Naive thymus-derived CD8-positive, alpha-beta T cell (primary cell): ENCODE measurements at regions not wholly inside any gene's neighbourhood (a gene's known extent, or its start where the extent isn't known, plus 50 kb on each side); places are given as distances from the start of the nearest gene placed in this dataset.
A peak's percentile ranks its signal among the peaks of the same experiment; 100 is the strongest.

ENCODE experiments used
- ATAC-seq, 2 donors: fragments of 150-1000 bp; cut with Tn5 transposase in 1 of 2; sonication (Bioruptor Pico), chemical (Tn5 transposase) in 1 of 2; 1 replicate in 1 of 2; 2 replicates in 1 of 2; pipeline ENCODE4 v1.10.0; 2021; ENCODE audit warnings: mild to moderate bottlenecking in 2 of 2, moderate library complexity in 2 of 2
- POLR2A ChIA-PET: fragments of 350-600 bp; sonication (Branson Sonifier 250); formaldehyde crosslinking; loops from one replicate; lab custom pipeline; 2021; ENCODE audit warnings: antibody characterized with exemption; lab: Charles Lee
- DNase-seq, 10 donors: peaks; one replicate each; pipeline versions ENCODE4 v3.0.0 to v3.0.0-alpha.2; 2020 to 2022
- H3K27ac Mint-ChIP-seq, 10 donors: one replicate each; pipeline ENCODE4 v1.8.0; 2020 to 2022; ENCODE audit warnings: mild to moderate bottlenecking in 10 of 10, mixed read lengths in 10 of 10, moderate library complexity in 4 of 10, inconsistent platforms in 1 of 10
- H3K27me3 Mint-ChIP-seq, 5 donors: one replicate each; pipeline ENCODE4 v1.8.0; 2021 to 2022; ENCODE audit warnings: mixed read lengths in 5 of 5
- H3K36me3 Mint-ChIP-seq, 3 donors: one replicate each; pipeline ENCODE4 v1.8.0; 2020 to 2022; ENCODE audit warnings: mixed read lengths in 3 of 3, mild to moderate bottlenecking in 2 of 3, inconsistent platforms in 1 of 3
- H3K4me1 Mint-ChIP-seq, 4 donors: one replicate each; pipeline ENCODE4 v1.8.0; 2021 to 2022; ENCODE audit warnings: mixed read lengths in 4 of 4
- H3K4me3 Mint-ChIP-seq, 10 donors: one replicate each; pipeline ENCODE4 v1.8.0; 2020 to 2022; ENCODE audit warnings: mild to moderate bottlenecking in 10 of 10, mixed read lengths in 10 of 10, moderate library complexity in 6 of 10, inconsistent platforms in 1 of 10
- H3K9me3 Mint-ChIP-seq, 9 donors: one replicate each; pipeline ENCODE4 v1.8.0; 2020 to 2022; ENCODE audit warnings: mixed read lengths in 9 of 9, mild to moderate bottlenecking in 3 of 9, inconsistent platforms in 1 of 9, moderate library complexity in 1 of 9

GRCh38 chr7:153002115-153002514, 242.6 kb downstream of the ACTR3B start:
- no peak overlapping the region for H3K4me3 Mint-ChIP-seq
- POLR2A ChIA-PET = no interaction called here
- ATAC-seq = no peak
- H3K4me1 Mint-ChIP-seq = no peaks in the 10 kb centered on the region
- H3K9me3 Mint-ChIP-seq = peaks cover 0 to 10% (median 3%) of the 10 kb centered on the region in 9 donors
- H3K27me3 Mint-ChIP-seq = no peaks in the 10 kb centered on the region
- DNase-seq = no peak
- H3K36me3 Mint-ChIP-seq = peaks cover 0 to 3% (median 0%) of the 10 kb centered on the region in 3 donors
- H3K27ac Mint-ChIP-seq = no peak overlapping the region

- H3K4me1 Mint-ChIP-seq = no peaks in the 10 kb centered on the region
- ATAC-seq = no peak
- DNase-seq = no peak
- no peak overlapping the region for H3K4me3 Mint-ChIP-seq
- peaks cover 0 to 10% (median 3%) of the 10 kb centered on the region in 9 donors for H3K9me3 Mint-ChIP-seq
- peaks cover 0 to 3% (median 0%) of the 10 kb centered on the region in 3 donors for H3K36me3 Mint-ChIP-seq
- H3K27ac Mint-ChIP-seq = peak overlapping the region in 1 of 10 donors; percentile 33
- POLR2A ChIA-PET = no interaction called here
- no peaks in the 10 kb centered on the region for H3K27me3 Mint-ChIP-seq
These were observed 243.0 kb downstream of the ACTR3B start for GRCh38 chr7:153002572-153002971.

- peak overlapping the region in 1 of 10 donors; percentile 16 for H3K27ac Mint-ChIP-seq
- ATAC-seq (no peak), DNase-seq (no peak)
- H3K9me3 Mint-ChIP-seq = peaks cover 0 to 10% (median 2%) of the 10 kb centered on the region in 9 donors
- no peak overlapping the region for H3K4me3 Mint-ChIP-seq
- POLR2A ChIA-PET = no interaction called here
- no peaks in the 10 kb centered on the region for H3K36me3 Mint-ChIP-seq
- no peaks in the 10 kb centered on the region for H3K4me1 Mint-ChIP-seq
- H3K27me3 Mint-ChIP-seq = no peaks in the 10 kb centered on the region
These were observed 244.8 kb downstream of the ACTR3B start for GRCh38 chr7:153004341-153004740.

DNA sequence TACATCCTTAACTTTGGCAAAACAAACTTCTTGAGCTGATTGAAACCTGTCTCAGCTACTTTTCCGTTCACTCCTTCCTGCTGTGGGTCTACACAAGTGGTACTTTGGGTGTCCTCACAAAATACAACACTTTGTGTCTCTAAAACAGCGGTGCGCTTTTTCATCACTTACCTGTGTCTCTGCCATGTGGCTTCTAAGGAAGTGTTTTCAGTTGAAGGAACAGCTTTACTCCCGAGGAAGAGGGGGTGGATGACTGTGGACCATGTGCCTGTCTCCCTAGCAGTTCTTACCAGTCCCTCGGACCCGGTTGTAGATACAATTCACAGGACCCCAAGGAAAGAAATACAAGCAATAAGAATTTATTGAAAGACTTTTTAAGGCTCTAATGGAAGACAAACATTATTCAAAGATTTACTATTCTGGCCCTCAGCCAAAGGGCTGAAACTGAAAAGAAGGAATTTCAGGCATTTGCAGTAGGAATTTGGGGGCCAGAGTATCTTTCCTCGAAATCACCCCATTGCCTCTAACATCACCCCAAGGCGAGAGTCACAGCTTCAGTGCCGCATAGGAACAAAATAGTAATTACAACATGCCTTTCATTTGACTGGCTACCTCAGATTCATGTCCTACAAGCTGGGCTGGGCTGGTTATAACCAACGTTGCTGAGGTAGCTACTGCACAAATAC, 246.3 kb downstream of the ACTR3B start:
- H3K27me3 Mint-ChIP-seq = peaks cover 0 to 3% (median 0%) of the 10 kb centered on the region in 5 donors
- H3K36me3 Mint-ChIP-seq = no peaks in the 10 kb centered on the region
- peak overlapping the region in 1 of 10 donors; percentile 13 for H3K27ac Mint-ChIP-seq
- POLR2A ChIA-PET = no interaction called here
- no peaks in the 10 kb centered on the region for H3K4me1 Mint-ChIP-seq
- H3K4me3 Mint-ChIP-seq = no peak overlapping the region
- DNase-seq (no peak), ATAC-seq (no peak)
- peaks cover 0 to 6% (median 0%) of the 10 kb centered on the region in 9 donors for H3K9me3 Mint-ChIP-seq

- Mint-ChIP-seq H3K9me3 (peaks cover 0 to 3% (median 0%) of the 10 kb centered on the region in 9 donors), H3K27ac (peak overlapping the region in 1 of 10 donors; percentile 13), H3K4me3 (no peak overlapping the region), H3K4me1 (no peaks in the 10 kb centered on the region), H3K27me3 (peaks cover 0 to 6% (median 0%) of the 10 kb centered on the region in 5 donors), H3K36me3 (no peaks in the 10 kb centered on the region)
- ATAC-seq (no peak), DNase-seq (no peak)
- POLR2A ChIA-PET = no interaction called here
These were observed 246.9 kb downstream of the ACTR3B start for GRCh38 chr7:153006452-153006851.

DNA sequence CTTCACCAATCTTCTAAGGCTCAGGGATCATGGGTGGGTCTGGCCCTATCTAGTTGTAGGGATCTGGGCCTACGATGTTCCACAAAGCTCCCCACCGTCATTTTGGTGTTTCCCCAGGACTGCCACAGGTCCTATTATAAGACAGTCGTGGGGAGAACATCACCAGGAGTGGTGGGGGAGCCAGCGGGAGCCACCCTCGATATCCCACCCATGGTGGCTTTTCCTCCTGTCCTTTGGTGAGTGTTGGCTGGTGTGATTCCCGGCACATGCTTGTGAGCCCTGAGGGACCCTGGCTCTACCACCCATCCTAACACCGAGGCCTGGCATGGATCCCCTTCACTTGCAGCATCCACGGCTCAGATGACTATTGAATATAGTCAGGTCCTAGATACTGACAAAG, 247.4 kb downstream of the ACTR3B start:
- Mint-ChIP-seq H3K36me3 (no peaks in the 10 kb centered on the region), H3K27me3 (peaks cover 0 to 6% (median 0%) of the 10 kb centered on the region in 5 donors), H3K9me3 (peaks cover 0 to 2% (median 0%) of the 10 kb centered on the region in 9 donors), H3K4me3 (no peak overlapping the region), H3K4me1 (no peaks in the 10 kb centered on the region), H3K27ac (no peak overlapping the region)
- POLR2A ChIA-PET = no interaction called here
- DNase-seq (no peak), ATAC-seq (no peak)

- Mint-ChIP-seq H3K27ac (no peak overlapping the region), H3K4me1 (no peaks in the 10 kb centered on the region), H3K4me3 (no peak overlapping the region), H3K36me3 (no peaks in the 10 kb centered on the region), H3K9me3 (peaks cover 0 to 4% (median 0%) of the 10 kb centered on the region in 9 donors), H3K27me3 (peaks cover 0 to 9% (median 0%) of the 10 kb centered on the region in 5 donors)
- DNase-seq = no peak
- no peak for ATAC-seq
- POLR2A ChIA-PET = no interaction called here
These were observed 250.9 kb downstream of the ACTR3B start for GRCh38 chr7:153010416-153010815.

GRCh38 chr7:153012203-153012602, 252.7 kb downstream of the ACTR3B start:
- Mint-ChIP-seq H3K4me3 (no peak overlapping the region), H3K27me3 (peaks cover 0 to 9% (median 0%) of the 10 kb centered on the region in 5 donors), H3K4me1 (no peaks in the 10 kb centered on the region), H3K27ac (no peak overlapping the region), H3K9me3 (peaks cover 0 to 4% (median 0%) of the 10 kb centered on the region in 9 donors), H3K36me3 (no peaks in the 10 kb centered on the region)
- DNase-seq = no peak
- no peak for ATAC-seq
- POLR2A ChIA-PET = no interaction called here

GRCh38 chr7:153017223-153017622, 257.7 kb downstream of the ACTR3B start:
- no peak for ATAC-seq
- Mint-ChIP-seq H3K9me3 (peaks cover 0 to 6% (median 3%) of the 10 kb centered on the region in 9 donors), H3K4me3 (no peak overlapping the region), H3K36me3 (no peaks in the 10 kb centered on the region), H3K27me3 (peaks cover 0 to 14% (median 6%) of the 10 kb centered on the region in 5 donors), H3K27ac (no peak overlapping the region), H3K4me1 (no peaks in the 10 kb centered on the region)
- DNase-seq = no peak
- POLR2A ChIA-PET = no interaction called here

DNA sequence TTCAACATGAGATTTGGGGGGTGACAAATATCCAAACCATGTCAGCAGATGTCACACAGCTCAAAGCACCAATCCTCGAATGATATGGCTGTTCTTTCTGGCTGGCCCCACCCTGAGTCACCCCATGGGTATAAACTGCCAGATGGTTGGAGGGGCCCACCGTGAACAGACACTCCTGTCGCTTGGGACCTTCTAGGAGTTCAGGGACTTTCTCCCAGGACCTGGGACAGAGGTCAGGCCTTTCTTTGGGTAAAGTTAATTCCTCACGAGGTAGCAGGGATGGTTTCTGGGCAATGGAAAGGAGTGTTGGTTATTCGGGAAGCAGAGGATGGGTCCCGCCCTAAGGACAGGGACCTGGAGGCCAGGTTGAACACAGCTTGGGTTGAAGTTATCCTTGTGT, 262.0 kb downstream of the ACTR3B start:
- Mint-ChIP-seq H3K4me3 (no peak overlapping the region), H3K27ac (no peak overlapping the region), H3K27me3 (peaks cover 0 to 25% (median 6%) of the 10 kb centered on the region in 5 donors), H3K9me3 (peaks cover 0 to 5% (median 3%) of the 10 kb centered on the region in 9 donors), H3K36me3 (no peaks in the 10 kb centered on the region), H3K4me1 (no peaks in the 10 kb centered on the region)
- ATAC-seq = no peak
- DNase-seq = no peak
- POLR2A ChIA-PET = no interaction called here

- ATAC-seq = no peak
- POLR2A ChIA-PET = no interaction called here
These were observed 263.1 kb downstream of the ACTR3B start for GRCh38 chr7:153022475-153023193.

DNA sequence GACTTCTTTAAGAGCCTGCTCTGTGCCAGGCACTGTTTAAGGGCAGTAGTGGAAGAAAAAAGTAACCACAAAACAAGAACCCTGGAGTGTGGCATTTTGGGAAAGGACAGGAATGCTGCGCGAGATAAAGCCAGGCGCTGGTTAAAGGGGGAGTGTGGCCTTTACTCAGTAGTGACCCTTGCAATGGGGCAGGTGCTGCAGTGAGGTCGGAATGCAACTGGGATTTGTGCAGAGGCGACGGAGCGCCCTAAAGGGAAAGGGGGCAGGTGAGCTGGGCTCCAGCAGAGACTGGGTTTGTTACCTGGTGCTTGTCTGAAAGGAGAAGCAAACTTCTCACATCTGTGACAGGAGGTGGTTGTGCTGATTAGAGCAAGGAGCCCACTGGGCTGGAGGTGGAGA, 263.6 kb downstream of the ACTR3B start:
- no peak for ATAC-seq
- H3K9me3 Mint-ChIP-seq = peaks cover 0 to 5% (median 3%) of the 10 kb centered on the region in 9 donors
- POLR2A ChIA-PET = no interaction called here

More at GRCh38 chr7:153022475-153023193, 263.1 kb downstream of the ACTR3B start:
- no peaks in the 10 kb centered on the region for H3K36me3 Mint-ChIP-seq
- peaks cover 0 to 5% (median 3%) of the 10 kb centered on the region in 9 donors for H3K9me3 Mint-ChIP-seq
- no peak overlapping the region for H3K4me3 Mint-ChIP-seq
- DNase-seq = no peak
- H3K27ac Mint-ChIP-seq = no peak overlapping the region
- no peaks in the 10 kb centered on the region for H3K4me1 Mint-ChIP-seq
- H3K27me3 Mint-ChIP-seq = peaks cover 0 to 25% (median 6%) of the 10 kb centered on the region in 5 donors

GRCh38 chr7:153027210-153027609, 267.7 kb downstream of the ACTR3B start:
- Mint-ChIP-seq H3K4me3 (no peak overlapping the region), H3K9me3 (peaks cover 0 to 2% (median 0%) of the 10 kb centered on the region in 9 donors), H3K4me1 (no peaks in the 10 kb centered on the region), H3K27me3 (peaks cover 0 to 10% (median under 1%) of the 10 kb centered on the region in 5 donors), H3K36me3 (no peaks in the 10 kb centered on the region), H3K27ac (no peak overlapping the region)
- DNase-seq = no peak
- ATAC-seq = no peak
- POLR2A ChIA-PET = no interaction called here

More for the DNA sequence above, 263.6 kb downstream of the ACTR3B start:
- Mint-ChIP-seq H3K27me3 (peaks cover 0 to 25% (median 6%) of the 10 kb centered on the region in 5 donors), H3K27ac (peak overlapping the region in 1 of 10 donors; percentile 22), H3K36me3 (no peaks in the 10 kb centered on the region), H3K4me1 (no peaks in the 10 kb centered on the region), H3K4me3 (no peak overlapping the region)
- DNase-seq = no peak
